ENCODE measurements at regions not wholly inside any gene's neighbourhood (a gene's known extent, or its start where the extent isn't known, plus 50 kb on each side); places are given as distances from the start of the nearest gene placed in this dataset.

DNA sequence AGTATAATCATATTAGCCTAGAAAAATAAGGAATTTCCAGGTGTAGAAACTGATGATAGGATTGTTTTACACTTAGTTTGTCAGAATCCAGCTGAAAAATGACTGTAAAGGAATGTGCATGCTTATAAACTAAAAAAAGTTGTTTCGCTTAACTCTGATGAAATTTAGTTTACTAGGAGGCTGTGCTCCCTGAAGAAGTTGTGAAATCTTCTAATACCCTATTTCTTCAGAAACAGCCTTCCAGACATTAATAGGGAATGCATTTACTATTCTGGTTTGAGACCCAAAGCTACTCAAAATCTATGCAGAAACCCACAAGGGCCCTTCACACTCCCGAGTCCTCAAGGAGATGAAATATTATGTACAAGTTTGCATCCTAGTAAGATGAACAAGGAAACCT, 105.5 kb upstream of the SSTR4 start:
- intact Hi-C loops (cut with DNase I) = no loop called here
- no peak for ATAC-seq
- TF ChIP-seq, protein P1, sequence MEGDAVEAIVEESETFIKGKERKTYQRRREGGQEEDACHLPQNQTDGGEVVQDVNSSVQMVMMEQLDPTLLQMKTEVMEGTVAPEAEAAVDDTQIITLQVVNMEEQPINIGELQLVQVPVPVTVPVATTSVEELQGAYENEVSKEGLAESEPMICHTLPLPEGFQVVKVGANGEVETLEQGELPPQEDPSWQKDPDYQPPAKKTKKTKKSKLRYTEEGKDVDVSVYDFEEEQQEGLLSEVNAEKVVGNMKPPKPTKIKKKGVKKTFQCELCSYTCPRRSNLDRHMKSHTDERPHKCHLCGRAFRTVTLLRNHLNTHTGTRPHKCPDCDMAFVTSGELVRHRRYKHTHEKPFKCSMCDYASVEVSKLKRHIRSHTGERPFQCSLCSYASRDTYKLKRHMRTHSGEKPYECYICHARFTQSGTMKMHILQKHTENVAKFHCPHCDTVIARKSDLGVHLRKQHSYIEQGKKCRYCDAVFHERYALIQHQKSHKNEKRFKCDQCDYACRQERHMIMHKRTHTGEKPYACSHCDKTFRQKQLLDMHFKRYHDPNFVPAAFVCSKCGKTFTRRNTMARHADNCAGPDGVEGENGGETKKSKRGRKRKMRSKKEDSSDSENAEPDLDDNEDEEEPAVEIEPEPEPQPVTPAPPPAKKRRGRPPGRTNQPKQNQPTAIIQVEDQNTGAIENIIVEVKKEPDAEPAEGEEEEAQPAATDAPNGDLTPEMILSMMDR (IDR thresholded peaks at IDR 0.05) = no peak
- no peaks in the 10 kb centered on the region for H3K4me1 ChIP-seq
- no peak overlapping the region for H3K27ac ChIP-seq
- no peaks in the 10 kb centered on the region for H3K9me3 ChIP-seq
- no peaks in the 10 kb centered on the region for H3K36me3 ChIP-seq
- no peak for DNase-seq
- no peaks in the 10 kb centered on the region for H3K27me3 ChIP-seq (ENCODE audit: low read depth)
- H3K4me3 ChIP-seq = no peak overlapping the region

DNA sequence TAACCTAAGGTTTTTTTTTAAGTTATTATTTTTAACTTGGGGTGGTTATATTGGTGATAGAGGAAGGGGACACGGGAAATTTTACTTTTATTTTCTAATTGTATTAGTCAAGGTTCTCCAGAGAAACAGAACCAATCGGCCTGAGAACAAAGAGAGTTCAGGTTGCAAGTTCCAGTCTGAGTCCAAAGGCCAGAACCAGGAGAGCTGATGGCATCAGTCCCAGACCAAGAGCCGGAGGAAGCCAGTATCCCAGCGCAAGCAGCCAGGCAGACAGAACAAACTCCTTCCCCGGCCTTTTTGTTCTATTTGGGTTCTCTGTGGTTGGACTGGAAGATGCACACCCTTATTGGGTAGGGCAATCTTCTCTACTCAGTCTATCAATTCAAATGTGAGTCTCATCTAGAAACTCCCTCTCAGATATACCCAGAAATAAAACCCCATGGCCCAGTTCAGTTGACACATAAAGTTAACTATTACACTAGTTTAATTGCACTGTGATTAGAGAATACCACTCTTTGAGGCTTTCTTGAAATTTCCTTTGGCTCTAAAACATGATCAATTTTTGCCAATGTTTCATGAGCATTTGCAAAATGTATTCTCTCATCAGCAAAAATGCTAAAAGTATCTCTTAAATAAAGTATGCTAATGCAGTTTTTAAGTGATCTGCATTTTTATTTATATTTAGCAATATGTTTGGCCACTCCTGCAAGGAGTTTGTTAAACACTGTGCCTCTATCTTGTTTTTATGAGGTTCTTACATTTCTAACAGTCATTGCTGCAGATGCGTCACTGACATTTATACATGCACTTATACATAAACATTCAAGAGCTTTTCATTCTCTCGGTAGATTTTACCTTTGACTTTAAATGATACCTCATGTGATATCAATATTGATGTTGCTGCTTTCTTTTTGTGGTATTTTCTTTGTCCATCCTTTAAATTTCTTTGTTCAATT, 103.2 kb upstream of the SSTR4 start:
- ATAC-seq (no peak), DNase-seq (no peak)
- no peak overlapping the region for H3K27ac ChIP-seq
- no peak overlapping the region for H3K4me3 ChIP-seq
- no peaks in the 10 kb centered on the region for H3K27me3 ChIP-seq (ENCODE audit: low read depth)
- no peaks in the 10 kb centered on the region for H3K36me3 ChIP-seq
- TF ChIP-seq, protein P1 (IDR thresholded peaks at IDR 0.05) = no peak
- H3K9me3 ChIP-seq = no peaks in the 10 kb centered on the region
- H3K4me1 ChIP-seq = no peaks in the 10 kb centered on the region
- intact Hi-C loops (cut with DNase I) = no loop called here

- H3K27ac ChIP-seq = no peak overlapping the region
- TF ChIP-seq, protein P1 (IDR thresholded peaks at IDR 0.05) = no peak
- no peaks in the 10 kb centered on the region for H3K36me3 ChIP-seq
- ATAC-seq (no peak), DNase-seq (no peak)
- no peak overlapping the region for H3K4me3 ChIP-seq
- intact Hi-C loops (cut with DNase I) = no loop called here
- H3K9me3 ChIP-seq = no peaks in the 10 kb centered on the region
- H3K4me1 ChIP-seq = no peaks in the 10 kb centered on the region
- no peaks in the 10 kb centered on the region for H3K27me3 ChIP-seq (ENCODE audit: low read depth)
Measured at GRCh38 chr20:22939181-22939580, 95.9 kb upstream of the SSTR4 start.

DNA sequence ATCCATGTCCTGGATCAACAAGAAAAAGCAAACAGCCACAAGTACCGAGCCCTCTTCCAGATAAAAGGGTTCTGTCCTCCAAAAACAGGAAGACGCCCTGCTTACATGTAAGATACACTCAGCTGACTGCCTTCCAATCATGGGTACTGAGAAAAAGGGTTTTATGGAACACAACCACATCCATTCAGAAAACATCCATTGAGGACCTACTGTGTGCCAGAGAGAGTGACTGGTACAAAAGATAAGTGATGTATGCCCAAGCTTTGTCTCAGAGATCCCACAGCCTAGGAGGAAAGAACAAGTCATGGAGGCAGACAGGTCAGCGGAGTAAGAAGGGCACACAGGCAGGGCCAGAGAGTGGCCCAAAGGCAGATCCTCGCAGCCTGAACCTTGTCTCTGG, 94.8 kb upstream of the SSTR4 start:
- TF ChIP-seq, protein P1 (IDR thresholded peaks at IDR 0.05) = no peak
- ATAC-seq = no peak
- intact Hi-C loops (cut with DNase I) = no loop called here

DNA sequence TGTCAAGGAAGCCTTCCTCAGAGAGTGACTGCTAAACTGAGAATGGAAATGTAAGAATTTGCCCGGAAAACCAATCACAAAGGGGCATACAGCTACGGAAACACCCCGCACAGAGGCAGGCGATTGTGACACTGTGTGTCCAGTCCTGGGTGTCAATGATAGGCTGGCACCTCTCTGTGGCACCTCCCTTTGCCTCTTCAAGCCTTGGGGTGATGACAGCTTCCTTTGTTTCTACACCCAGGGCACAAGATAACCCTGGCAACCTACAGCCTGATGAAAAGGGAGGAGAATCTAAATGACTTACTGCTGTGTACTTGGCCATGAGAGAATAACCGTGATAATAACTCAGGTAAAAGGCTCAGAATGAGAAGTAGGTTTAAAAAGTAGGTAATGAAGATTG, 93.6 kb upstream of the SSTR4 start:
- no peak overlapping the region for H3K4me3 ChIP-seq
- intact Hi-C loops (cut with DNase I) = no loop called here
- TF ChIP-seq, protein P1 (IDR thresholded peaks at IDR 0.05) = no peak
- H3K27ac ChIP-seq = no peak overlapping the region
- DNase-seq = no peak
- no peaks in the 10 kb centered on the region for H3K9me3 ChIP-seq
- no peaks in the 10 kb centered on the region for H3K27me3 ChIP-seq (ENCODE audit: low read depth)
- ATAC-seq = no peak
- no peaks in the 10 kb centered on the region for H3K36me3 ChIP-seq
- no peaks in the 10 kb centered on the region for H3K4me1 ChIP-seq

More for the DNA sequence above, 94.8 kb upstream of the SSTR4 start:
- H3K27ac ChIP-seq = no peak overlapping the region
- no peaks in the 10 kb centered on the region for H3K4me1 ChIP-seq
- no peaks in the 10 kb centered on the region for H3K9me3 ChIP-seq
- no peak overlapping the region for H3K4me3 ChIP-seq
- no peaks in the 10 kb centered on the region for H3K27me3 ChIP-seq (ENCODE audit: low read depth)
- H3K36me3 ChIP-seq = no peaks in the 10 kb centered on the region
- no peak for DNase-seq

Measured in lower lobe of right lung (tissue), 2 donors.